B cell (primary cell): ENCODE measurements at regions not wholly inside any gene's neighbourhood (a gene's known extent, or its start where the extent isn't known, plus 50 kb on each side); places are given as distances from the start of the nearest gene placed in this dataset.

Experiments
- ATAC-seq: fragments of 200-7000 bp; cut with Tn5 transposase; one replicate; pipeline ENCODE4 v1.10.0; 2021; ENCODE audit warnings: low read depth, mild to moderate bottlenecking, moderate number of reproducible peaks, moderate library complexity
- CTCF ChIA-PET: fragments of 350-600 bp; sonication (Branson Sonifier 250); formaldehyde crosslinking; loops from one replicate; lab custom pipeline; 2021; ENCODE audit warnings: antibody characterized with exemption, inconsistent platforms; lab: Charles Lee
- POLR2A ChIA-PET: fragments of 350-600 bp; sonication (Branson Sonifier 250); formaldehyde crosslinking; loops from one replicate; lab custom pipeline; 2021; ENCODE audit warnings: antibody characterized with exemption; lab: Charles Lee
- DNase-seq: peaks from one replicate; pipeline ENCODE4 v3.0.0; 2013
- H2AFZ ChIP-seq: 2 replicates; pipeline ENCODE4 v1.6.1; 2012; ENCODE audit warnings: mild to moderate bottlenecking, low read depth, low read length; ENCODE audit not compliant: insufficient read depth, poor library complexity, severe bottlenecking
- H3K27ac ChIP-seq, 2 donors: 1 replicate in 1 of 2; 2 replicates in 1 of 2; pipeline ENCODE4 v1.5.1; 2012 to 2013; ENCODE audit warnings: low read length in 2 of 2, mild to moderate bottlenecking in 2 of 2, moderate library complexity in 1 of 2
- H3K27me3 ChIP-seq, 4 experiments: fragments of 200-600 bp in 1 of 4; sonication (generic) in 1 of 4; replicated peaks in 1 of 4; 1 replicate in 2 of 4; 2 replicates in 2 of 4; pipeline versions ENCODE4 v1.6.1 to v1.7.0; 2013 to 2016; ENCODE audit warnings: low read length in 3 of 4, mild to moderate bottlenecking in 2 of 4, mixed read lengths in 1 of 4, moderate library complexity in 1 of 4; ENCODE audit not compliant: insufficient read depth in 4 of 4, control insufficient read depth in 3 of 4; ENCODE audit errors: control extremely low read depth in 1 of 4
- H3K36me3 ChIP-seq, 2 experiments: replicated peaks in 1 of 2; 1 replicate in 1 of 2; 2 replicates in 1 of 2; pipeline versions ENCODE4 v1.6.1 to v1.7.1; 2013; ENCODE audit warnings: low read length in 1 of 2; ENCODE audit not compliant: insufficient read depth in 2 of 2, control insufficient read depth in 1 of 2; ENCODE audit errors: control extremely low read depth in 1 of 2, extremely low read depth in 1 of 2
- H3K4me1 ChIP-seq, 2 donors: fragments of 200-600 bp in 1 of 2; sonication (generic) in 1 of 2; 1 replicate in 1 of 2; 2 replicates in 1 of 2; pipeline versions ENCODE4 v1.5.1 to v1.6.1; 2013 to 2017; ENCODE audit warnings: low read length in 2 of 2; ENCODE audit not compliant: control insufficient read depth in 2 of 2, insufficient read depth in 2 of 2
- H3K4me2 ChIP-seq: replicated peaks from 2 replicates; pipeline ENCODE3; 2012; ENCODE audit warnings: mild to moderate bottlenecking, low read depth, low read length; ENCODE audit not compliant: poor library complexity, severe bottlenecking
- H3K4me3 ChIP-seq, 5 experiments: fragments of 200-600 bp in 1 of 5; sonication (generic) in 1 of 5; 1 replicate in 3 of 5; 2 replicates in 2 of 5; pipeline versions ENCODE4 v1.5.1 to v1.7.0; 2011 to 2016; ENCODE audit warnings: low read length in 4 of 5, mild to moderate bottlenecking in 4 of 5, low read depth in 2 of 5, control low read depth in 1 of 5, moderate library complexity in 1 of 5; ENCODE audit not compliant: insufficient read depth in 1 of 5; ENCODE audit errors: control extremely low read depth in 1 of 5, extremely low read depth in 1 of 5
- H3K79me2 ChIP-seq: fragments of 200-600 bp; sonication (generic); one replicate; pipeline ENCODE4 v1.6.0; 2016; ENCODE audit warnings: low read length; ENCODE audit not compliant: control insufficient read depth, insufficient read depth
- H3K9ac ChIP-seq: fragments of 200-600 bp; sonication (generic); 2 replicates; pipeline ENCODE4 v1.6.1; 2017; ENCODE audit warnings: mild to moderate bottlenecking, low read length, moderate library complexity
- H3K9me3 ChIP-seq, 3 donors: one replicate each; pipeline versions ENCODE4 v1.6.1 to v1.7.1; 2013; ENCODE audit warnings: low read length in 2 of 3; ENCODE audit not compliant: control insufficient read depth in 2 of 3, insufficient read depth in 1 of 3; ENCODE audit errors: control extremely low read depth in 1 of 3
- H4K20me1 ChIP-seq: 2 replicates; pipeline ENCODE4 v1.6.0; 2012; ENCODE audit warnings: mild to moderate bottlenecking, low read length; ENCODE audit not compliant: insufficient read depth, control insufficient read depth, poor library complexity, severe bottlenecking
- H3K27ac Mint-ChIP-seq: one replicate; pipeline ENCODE4 v1.8.0; 2021; ENCODE audit warnings: mixed read lengths
- H3K27me3 Mint-ChIP-seq: one replicate; pipeline ENCODE4 v1.8.0; 2021; ENCODE audit warnings: mixed read lengths
- H3K4me1 Mint-ChIP-seq: one replicate; pipeline ENCODE4 v1.8.0; 2021; ENCODE audit warnings: mixed read lengths
- H3K4me3 Mint-ChIP-seq: one replicate; pipeline ENCODE4 v1.8.0; 2021; ENCODE audit warnings: mixed read lengths
- H3K9me3 Mint-ChIP-seq: one replicate; pipeline ENCODE4 v1.8.0; 2022; ENCODE audit warnings: mixed read lengths; ENCODE audit not compliant: insufficient read depth
- EZH2 ChIP-seq: IDR thresholded peaks from 2 replicates; pipeline ENCODE4 v1.6.1; 2012; ENCODE audit warnings: borderline replicate concordance, low read depth, mild to moderate bottlenecking, moderate library complexity, low read length; ENCODE audit not compliant: insufficient read depth, poor library complexity, severe bottlenecking
- WGBS: methylation state at CpG from one replicate; pipeline ENCODE4 v1.1.5; 2013; ENCODE audit warnings: missing lambda C conversion rate; ENCODE audit not compliant: insufficient coverage; 5-methylcytosine and 5-hydroxymethylcytosine counted together
- intact Hi-C: fragments of 100-400 bp; cut with micrococcal nuclease; formaldehyde crosslinking; loops from one replicate; pipeline ENCODE4 v1.10.0; 2022
- TF ChIP-seq, protein P1 (sequence below): fragments of 200-600 bp; IDR thresholded peaks from one replicate; pipeline ENCODE4 v1.8.0; 2022; ENCODE audit warnings: antibody characterized with exemption, mild to moderate bottlenecking

- Mint-ChIP-seq H3K4me3 (no peak overlapping the region), H3K9me3 (no peaks in the 10 kb centered on the region), H3K27me3 (peaks cover 7% of the 10 kb centered on the region), H3K27ac (no peak overlapping the region), H3K4me1 (no peaks in the 10 kb centered on the region)
- H3K9ac ChIP-seq = no peak overlapping the region
- DNase-seq (no peak), ATAC-seq (no peak)
- H4K20me1 ChIP-seq = no peaks in the 10 kb centered on the region
- intact Hi-C loops = no loop called here
- no peaks in the 10 kb centered on the region for H3K9me3 ChIP-seq
- no peak overlapping the region for H3K27ac ChIP-seq
- 82% methylated on average over 9 of the region's 9 CpGs for WGBS
- ChIA-PET CTCF (no interaction called here), POLR2A (no interaction called here)
- no peaks in the 10 kb centered on the region for H3K36me3 ChIP-seq
- H2AFZ ChIP-seq = no peak overlapping the region
- H3K4me3 ChIP-seq = no peak overlapping the region
- TF ChIP-seq EZH2 = no peak
- TF ChIP-seq, protein P1, sequence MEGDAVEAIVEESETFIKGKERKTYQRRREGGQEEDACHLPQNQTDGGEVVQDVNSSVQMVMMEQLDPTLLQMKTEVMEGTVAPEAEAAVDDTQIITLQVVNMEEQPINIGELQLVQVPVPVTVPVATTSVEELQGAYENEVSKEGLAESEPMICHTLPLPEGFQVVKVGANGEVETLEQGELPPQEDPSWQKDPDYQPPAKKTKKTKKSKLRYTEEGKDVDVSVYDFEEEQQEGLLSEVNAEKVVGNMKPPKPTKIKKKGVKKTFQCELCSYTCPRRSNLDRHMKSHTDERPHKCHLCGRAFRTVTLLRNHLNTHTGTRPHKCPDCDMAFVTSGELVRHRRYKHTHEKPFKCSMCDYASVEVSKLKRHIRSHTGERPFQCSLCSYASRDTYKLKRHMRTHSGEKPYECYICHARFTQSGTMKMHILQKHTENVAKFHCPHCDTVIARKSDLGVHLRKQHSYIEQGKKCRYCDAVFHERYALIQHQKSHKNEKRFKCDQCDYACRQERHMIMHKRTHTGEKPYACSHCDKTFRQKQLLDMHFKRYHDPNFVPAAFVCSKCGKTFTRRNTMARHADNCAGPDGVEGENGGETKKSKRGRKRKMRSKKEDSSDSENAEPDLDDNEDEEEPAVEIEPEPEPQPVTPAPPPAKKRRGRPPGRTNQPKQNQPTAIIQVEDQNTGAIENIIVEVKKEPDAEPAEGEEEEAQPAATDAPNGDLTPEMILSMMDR = no peak
- H3K79me2 ChIP-seq = no peaks in the 10 kb centered on the region
- H3K27me3 ChIP-seq = no peaks in the 10 kb centered on the region
- no peaks in the 10 kb centered on the region for H3K4me1 ChIP-seq
- H3K4me2 ChIP-seq = no peak overlapping the region
These were observed 76.5 kb upstream of the NFIA start for GRCh38 chr1:61005614-61006580.

GRCh38 chr1:61004262-61005003 lies 77.9 kb upstream of the NFIA start:
- Histone ChIP-seq H3K9me3 (no peaks in the 10 kb centered on the region), H3K27me3 (no peaks in the 10 kb centered on the region), H3K4me3 (no peak overlapping the region), H2AFZ (no peak overlapping the region), H3K4me1 (no peaks in the 10 kb centered on the region), H3K36me3 (no peaks in the 10 kb centered on the region), H3K79me2 (no peaks in the 10 kb centered on the region), H4K20me1 (no peaks in the 10 kb centered on the region), H3K9ac (no peak overlapping the region), H3K27ac (no peak overlapping the region), H3K4me2 (no peak overlapping the region)
- WGBS = 17% methylated on average over 1 of the region's 4 CpGs
- Mint-ChIP-seq H3K4me1 (no peaks in the 10 kb centered on the region), H3K9me3 (no peaks in the 10 kb centered on the region), H3K27ac (no peak overlapping the region), H3K4me3 (no peak overlapping the region), H3K27me3 (peaks cover 7% of the 10 kb centered on the region)
- ChIA-PET CTCF (no interaction called here), POLR2A (no interaction called here)
- DNase-seq = no peak
- intact Hi-C loops = no loop called here
- ATAC-seq = no peak
- no peak for TF ChIP-seq EZH2
- TF ChIP-seq, protein P1 = no peak
